GM21737 (cell line): ENCODE measurements at regions not wholly inside any gene's neighbourhood (a gene's known extent, or its start where the extent isn't known, plus 50 kb on each side); places are given as distances from the start of the nearest gene placed in this dataset.
"Not testable (repeated sequence)": the region's sequence is repeated elsewhere in the genome, so short reads cannot be mapped to it uniquely, and the experiment has no call there.

Source experiments
- ATAC-seq: cut with Tn5 transposase; IDR thresholded peaks from one replicate; pipeline ENCODE4 v1.9.1; 2021; ENCODE audit warnings: mild to moderate bottlenecking, moderate library complexity; ENCODE audit not compliant: unreplicated experiment

DNA sequence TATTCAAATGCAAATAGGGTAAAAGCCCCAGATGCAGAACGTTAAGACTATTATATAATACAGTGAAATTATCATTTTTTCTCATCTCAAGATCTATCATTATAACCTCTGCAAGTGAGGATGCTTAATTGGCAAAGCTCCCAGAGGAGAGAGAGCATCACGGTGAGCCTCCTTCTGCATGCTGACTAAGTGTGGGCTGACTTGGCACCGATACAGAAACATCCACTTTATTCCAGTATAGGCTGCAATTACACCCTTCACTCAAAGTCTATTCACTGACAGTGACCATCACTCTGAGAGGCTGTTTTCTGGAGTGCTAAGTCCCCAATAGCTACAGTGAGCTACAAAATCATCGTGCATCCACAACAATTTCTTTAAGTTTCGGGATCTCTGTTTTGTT, 171.1 kb upstream of the NBPF9 start:
- not testable (repeated sequence) for ATAC-seq

DNA sequence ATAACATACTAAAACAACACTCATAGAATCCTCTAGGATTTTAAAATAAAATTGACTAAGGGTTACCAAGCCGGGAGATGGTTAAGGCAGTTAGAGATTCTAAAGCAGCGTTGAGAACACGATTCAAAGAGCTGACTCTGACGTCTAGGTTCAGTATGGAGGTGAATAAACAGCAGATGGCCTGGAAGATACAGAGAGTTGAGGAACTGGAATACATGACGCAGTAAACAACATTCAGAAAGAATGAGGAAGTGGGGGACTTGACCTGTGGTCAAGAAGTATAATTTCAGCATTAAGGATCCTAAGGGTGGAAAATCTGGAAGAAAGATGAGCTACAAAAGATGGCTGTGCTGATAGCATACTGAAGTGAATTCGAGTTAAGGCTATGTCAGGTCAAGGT, 172.5 kb upstream of the NBPF9 start:
- not testable (repeated sequence) for ATAC-seq

DNA sequence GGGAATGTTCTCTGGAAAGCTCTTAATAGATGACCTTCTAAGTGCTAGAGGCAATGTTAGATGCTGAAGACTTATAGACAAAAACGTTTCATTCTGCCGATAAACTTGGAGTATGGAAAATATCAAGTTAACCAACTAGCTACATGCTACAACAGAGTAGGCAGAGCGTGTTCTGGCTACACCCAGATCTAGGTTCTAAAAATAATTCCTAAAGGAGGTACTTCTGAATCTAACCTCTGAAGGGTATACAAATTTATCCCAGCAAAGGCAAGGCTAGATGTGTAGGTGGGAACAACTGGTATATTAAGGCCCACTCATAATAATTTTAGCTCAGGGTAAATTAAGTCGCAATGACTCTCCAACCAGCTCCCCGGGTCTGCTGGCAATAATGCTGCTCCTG, 173.1 kb upstream of the NBPF9 start:
- not testable (repeated sequence) for ATAC-seq

DNA sequence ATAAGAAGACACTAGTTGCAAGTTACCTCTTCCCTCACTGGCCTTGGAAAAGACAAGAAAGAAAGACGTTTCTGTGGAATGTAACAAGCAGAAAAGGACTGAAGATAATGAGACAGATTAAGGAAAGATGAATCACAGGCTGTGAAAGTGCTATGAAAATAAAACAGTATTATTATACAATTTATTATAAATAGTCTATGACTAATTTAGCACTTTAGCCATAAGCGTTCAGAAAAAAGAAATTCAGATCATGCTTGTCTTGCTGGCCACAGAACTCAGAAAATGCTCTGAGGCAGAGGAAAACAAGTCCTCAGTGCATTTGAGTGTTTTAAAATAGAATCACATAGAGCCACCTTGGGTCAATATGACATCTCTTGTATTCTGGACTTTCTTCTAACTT, 174.8 kb upstream of the NBPF9 start:
- ATAC-seq = not testable (repeated sequence)

GRCh38 chr1:149279015-149279414, 175.7 kb upstream of the NBPF9 start:
- ATAC-seq = not testable (repeated sequence)

- not testable (repeated sequence) for ATAC-seq
Observed at GRCh38 chr1:149279512-149279911, 176.2 kb upstream of the NBPF9 start.

DNA sequence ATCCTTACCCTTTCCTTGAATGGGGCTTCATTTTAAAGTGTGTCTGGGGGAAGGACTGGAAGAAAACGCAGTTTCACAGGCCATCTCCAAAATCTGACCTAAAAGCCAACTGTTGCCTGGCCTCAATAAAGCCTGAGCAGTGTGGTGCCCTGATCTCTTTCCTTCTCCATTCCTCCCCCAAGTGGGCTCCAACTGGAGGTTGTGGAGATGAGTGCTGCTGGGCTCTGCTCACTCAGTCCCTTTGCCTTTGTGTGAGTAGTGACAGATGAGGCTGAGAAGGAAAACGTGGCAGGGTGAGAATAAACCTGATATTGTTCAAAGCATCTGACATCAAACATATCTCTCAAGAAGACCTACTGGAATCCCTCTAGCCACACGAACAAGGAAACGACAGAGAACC, 181.4 kb upstream of the NBPF9 start:
- not testable (repeated sequence) for ATAC-seq

DNA sequence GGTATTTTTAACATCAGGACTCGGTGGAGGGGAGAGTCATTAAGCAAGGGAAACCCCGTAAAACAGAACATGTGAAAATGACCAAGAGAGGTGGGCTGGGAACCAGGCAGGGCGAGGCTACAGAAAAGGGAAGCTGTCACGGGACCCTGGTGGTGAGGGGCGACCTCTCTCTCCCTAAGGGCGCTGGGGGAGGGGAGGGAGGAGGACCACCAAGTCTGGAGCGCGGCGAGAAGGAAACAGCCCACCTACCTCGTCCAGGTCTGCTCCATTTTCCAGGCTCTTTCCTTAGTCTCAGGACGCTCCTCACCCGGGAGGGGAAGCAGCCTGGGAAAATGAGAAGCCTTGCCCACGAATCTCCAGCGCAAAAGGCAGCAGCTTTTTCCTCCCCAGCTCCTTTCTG, 181.9 kb upstream of the NBPF9 start:
- ATAC-seq = not testable (repeated sequence)

DNA sequence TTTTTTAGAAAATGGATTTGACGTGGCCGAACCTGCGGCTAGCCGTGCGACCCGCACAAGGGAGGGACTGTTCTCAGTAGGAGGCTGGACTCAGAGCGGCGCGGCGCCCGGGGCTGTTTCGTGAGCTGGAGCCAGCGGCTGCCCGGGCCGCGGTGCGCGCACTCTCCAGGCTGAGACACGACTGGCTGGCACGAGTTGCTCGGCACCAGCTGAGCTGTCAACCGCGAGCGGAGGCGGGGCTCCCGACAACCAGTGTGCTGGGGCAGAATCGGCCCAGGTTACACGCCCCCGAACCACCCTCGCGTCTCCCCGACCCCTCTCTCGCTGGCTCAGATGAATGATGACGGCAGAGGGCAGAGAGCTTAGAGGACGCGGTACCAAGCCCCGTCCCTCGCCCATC, 182.3 kb upstream of the NBPF9 start:
- not testable (repeated sequence) for ATAC-seq

DNA sequence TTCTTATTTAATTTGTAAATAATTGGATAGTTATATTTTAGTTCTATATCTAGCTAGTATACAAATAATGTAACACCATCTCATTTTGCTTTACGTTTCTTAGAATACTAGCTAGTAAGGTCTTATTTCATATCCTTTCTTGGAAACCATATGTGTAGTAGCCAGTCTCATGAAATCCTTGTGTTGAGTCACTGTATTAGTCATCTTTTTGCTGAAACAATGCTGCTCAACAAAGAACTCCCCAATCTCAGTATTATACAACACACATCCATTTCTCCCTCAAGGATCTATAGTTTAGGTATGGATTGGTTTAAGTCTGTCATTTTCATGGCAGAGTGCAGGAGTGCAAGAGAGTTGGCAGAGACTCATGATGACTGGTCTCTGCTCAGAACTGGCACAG, 185.2 kb upstream of the NBPF9 start:
- ATAC-seq = not testable (repeated sequence)

DNA sequence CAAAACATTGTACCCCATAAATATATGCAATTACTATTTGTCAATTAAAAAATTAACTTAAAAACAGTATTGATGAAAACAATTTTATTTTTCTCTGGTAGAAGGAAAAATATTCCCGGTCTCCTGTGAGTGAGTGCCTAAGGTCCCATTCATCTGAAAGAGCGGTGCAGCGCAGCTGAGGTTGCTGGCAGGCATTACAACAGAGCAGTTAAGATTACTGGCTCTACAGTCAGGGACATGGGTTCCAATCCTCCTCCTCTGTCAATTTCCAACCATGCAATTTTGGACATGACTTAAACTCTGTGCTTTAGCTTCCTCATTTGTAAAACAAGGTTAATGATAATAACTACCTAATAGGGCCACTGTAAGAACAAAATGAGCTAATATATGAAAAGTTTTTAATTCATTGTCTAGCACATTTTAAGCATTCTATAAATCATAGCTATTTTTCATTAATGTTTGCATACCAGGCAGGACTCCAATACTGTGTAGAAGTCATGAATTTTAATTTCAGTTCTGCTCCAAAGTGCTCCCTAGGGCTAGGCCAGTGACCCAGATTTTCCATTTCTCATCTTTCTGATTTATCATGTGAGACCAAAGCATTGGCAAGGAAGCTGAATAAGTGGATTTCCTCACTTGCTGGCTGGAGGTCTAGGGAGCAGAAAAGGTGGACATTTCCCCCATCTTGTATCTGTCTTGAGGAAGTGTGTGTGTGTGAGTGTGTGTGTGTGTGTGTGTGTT, 174.2 kb upstream of the NBPF19 start:
- ATAC-seq = not testable (repeated sequence)

DNA sequence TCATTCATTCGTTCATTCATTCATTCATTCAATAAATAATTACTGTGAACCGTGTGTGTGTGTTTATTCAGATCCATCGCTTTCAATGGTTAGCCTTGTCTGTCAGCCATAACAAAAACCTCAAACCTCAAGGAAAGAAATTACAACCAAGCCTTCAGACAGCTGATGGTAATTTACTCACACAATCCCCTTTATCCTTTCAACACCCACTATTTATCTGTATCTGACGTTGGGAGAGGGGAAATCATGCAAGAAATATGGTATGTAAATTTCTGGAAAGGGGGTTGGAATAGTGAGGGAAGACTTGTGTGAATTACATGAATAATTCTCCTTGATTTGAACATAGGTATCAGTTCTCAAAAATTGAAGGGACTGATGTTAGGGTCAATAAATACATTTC, 173.6 kb upstream of the NBPF19 start:
- ATAC-seq = not testable (repeated sequence)

GRCh38 chr1:149304796-149305195, 170.0 kb upstream of the NBPF19 start:
- not testable (repeated sequence) for ATAC-seq

DNA sequence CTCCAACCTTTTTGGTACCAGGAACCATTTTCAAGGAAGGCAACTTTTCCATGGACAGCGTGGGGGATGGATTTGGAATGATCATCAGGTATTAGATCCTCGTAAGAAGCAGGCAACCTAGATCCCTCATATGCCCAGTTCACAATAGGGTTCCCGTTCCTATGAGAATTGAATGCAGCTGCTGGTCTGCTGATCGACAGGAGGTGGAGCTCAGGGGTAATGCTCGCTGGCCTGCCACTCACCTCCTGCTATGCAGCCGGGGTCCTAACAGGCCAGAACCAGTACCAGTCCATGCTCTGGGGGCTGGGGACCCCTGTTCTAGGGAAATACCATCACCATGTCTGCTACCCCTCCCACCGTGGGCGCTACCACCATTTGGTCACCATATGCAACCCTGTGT, 167.2 kb upstream of the NBPF19 start:
- ATAC-seq = not testable (repeated sequence)

- ATAC-seq = not testable (repeated sequence)
Observed at GRCh38 chr1:149314921-149315320, 159.9 kb upstream of the NBPF19 start.

DNA sequence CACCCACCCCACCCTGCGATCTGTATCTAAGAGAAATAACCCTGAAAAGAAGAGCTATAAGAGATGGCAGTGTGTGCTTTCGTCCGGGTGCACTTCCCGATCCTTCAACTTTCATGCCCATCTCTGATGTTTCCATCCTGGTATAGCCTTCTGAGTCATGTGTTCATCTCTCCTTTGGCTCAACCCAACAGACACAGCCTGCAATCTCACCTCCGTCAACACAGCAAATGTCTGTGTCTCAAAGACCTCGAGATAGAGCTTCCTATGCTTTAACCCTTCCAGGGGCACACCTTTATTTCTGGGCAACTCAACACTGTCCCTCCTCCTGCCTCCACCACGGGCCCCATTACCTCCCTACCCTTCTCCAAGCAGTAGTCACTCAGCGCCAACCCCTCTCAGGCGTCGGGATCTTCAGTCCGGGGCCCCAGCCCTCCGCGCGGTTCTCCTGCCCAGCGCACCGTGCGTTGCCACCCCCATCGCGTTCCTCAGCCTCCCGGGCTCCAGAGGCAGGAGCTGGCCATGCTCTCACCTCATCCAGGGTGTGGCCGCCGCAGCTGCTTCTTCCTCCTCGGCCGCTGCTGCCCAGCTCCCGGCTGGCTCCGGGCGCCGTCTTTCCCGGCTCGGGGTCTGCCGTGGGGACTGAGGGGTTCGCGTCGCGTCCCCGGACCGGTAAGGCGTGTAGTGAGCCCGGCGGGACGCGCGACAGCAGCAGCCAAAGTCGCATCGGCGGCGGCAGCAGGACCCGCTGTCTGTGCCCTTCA, 153.7 kb upstream of the NBPF19 start:
- not testable (repeated sequence) for ATAC-seq

DNA sequence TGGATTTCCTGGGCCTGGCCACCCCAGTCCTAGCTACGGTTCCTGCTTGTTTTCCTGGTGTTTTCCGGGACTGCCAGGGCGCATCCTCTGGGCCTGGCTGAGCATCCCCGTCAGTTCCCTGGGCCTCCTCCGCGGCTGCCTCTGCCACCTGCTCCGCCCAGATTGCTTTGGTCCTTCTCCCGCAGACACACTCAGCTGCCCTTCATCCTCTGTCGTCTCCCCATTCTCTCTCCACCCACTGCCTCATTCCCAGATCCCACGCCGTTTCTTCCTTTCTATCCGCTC, 153.2 kb upstream of the NBPF19 start:
- not testable (repeated sequence) for ATAC-seq

- not testable (repeated sequence) for ATAC-seq
Observed at GRCh38 chr1:149330081-149330335, 144.8 kb upstream of the NBPF19 start.

DNA sequence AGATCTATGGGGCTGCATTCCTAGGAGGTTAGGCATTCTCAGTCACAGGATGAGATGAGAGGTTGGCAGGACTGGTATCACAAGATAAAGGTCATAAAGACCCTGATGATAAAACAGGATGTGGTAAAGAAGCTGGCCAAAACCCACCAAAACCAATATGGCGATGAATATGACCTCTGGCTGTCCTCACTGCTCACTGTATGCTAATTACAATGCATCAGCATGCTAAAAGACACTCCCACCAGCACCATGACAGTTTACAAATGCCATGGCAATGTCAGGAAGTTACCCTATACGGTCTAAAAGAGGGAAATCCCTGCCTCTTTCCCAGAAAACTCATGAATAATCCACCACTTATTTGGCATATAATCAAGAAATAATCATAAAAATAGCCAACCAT, 138.8 kb upstream of the NBPF19 start:
- not testable (repeated sequence) for ATAC-seq

DNA sequence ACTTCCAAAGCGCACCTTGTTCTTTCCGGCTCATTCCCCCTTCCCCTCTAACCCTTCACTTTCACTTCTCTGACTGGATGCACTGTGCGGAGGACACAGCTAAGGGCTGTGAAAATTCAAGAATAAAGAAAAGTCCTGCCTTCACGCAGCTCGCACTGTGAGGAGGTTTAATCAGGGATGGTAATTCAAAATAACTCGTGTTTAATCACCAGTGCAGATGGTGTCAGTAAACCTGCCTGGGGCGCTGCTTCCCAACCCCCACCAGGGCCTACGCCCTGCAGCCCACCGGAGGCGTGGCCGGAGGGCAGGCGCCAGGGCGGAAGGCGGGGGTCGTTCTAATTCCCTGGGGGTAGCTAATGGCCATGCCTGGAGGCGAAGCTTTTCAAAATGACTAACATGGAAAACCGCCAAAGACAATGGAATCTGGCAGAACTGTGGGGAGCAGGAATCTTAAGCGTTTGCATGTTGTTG, 136.6 kb upstream of the NBPF19 start:
- not testable (repeated sequence) for ATAC-seq

DNA sequence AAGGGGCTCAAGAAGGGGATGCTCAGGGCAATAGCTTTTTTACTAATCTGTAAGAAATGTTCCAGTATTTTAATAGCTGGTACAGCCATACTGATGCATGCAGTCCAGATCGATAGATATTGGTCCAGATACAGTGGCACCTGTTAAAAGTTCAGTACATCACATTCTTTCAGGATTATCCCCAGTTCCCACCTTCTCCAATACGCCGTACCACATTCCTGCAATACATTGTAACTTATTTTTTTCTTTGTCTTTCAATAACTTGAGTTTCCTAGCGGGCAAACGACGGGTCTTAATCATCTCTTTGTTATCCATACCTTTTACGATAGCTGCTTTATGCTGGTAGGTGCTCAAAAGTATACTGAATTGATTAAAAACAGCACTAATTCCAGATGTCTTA, 136.1 kb upstream of the NBPF19 start:
- not testable (repeated sequence) for ATAC-seq

DNA sequence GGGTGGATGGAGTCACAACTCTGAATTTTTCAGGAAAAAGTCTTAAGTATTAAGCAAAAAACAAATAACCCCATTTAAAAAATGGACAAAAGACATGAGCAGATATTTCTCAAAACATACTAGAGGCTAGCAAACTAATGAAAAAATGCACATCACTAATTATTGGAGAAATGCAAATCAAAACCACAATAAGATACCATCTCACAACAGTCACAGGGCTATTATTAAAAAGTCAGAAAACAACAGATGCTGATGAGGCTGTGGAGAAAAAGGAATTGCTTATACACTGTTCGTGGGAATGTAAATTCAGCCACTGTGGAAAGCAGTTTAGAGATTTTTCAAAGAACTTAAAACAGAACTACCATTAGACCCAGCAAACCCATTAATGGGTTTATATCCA, 125.4 kb upstream of the NBPF19 start:
- ATAC-seq = not testable (repeated sequence)
